Anterior cingulate cortex (tissue), 58 donors: ENCODE measurements at regions not wholly inside any gene's neighbourhood (a gene's known extent, or its start where the extent isn't known, plus 50 kb on each side); places are given as distances from the start of the nearest gene placed in this dataset.
"Not testable (repeated sequence)": the region's sequence is repeated elsewhere in the genome, so short reads cannot be mapped to it uniquely, and the experiment has no call there.

Source experiments
- DNase-seq, 58 donors: peaks; one replicate each; lab custom pipeline; 2025; lab: John Stamatoyannopoulos, UW

DNA sequence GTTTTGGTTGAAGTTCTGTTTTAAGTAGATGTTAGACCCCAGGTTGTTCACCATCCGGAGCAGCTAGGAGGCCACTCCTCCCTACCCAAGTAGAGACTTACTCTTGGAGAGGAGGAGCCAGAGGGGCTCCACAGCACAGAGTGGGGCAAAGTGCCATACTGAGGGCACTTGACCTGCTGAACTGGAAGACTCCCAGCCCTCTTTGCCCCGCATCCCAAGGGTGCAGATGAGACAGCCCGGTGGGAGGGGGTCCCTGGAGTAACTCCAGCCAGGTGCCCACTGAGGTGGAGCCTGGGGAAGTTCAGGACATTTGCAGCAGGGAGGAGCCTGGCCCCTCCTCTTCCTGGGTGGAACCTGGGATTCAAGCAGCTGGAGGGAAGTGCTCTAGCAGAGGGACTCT, 102.1 kb upstream of the GPR6 start:
- DNase-seq: no peak

DNA sequence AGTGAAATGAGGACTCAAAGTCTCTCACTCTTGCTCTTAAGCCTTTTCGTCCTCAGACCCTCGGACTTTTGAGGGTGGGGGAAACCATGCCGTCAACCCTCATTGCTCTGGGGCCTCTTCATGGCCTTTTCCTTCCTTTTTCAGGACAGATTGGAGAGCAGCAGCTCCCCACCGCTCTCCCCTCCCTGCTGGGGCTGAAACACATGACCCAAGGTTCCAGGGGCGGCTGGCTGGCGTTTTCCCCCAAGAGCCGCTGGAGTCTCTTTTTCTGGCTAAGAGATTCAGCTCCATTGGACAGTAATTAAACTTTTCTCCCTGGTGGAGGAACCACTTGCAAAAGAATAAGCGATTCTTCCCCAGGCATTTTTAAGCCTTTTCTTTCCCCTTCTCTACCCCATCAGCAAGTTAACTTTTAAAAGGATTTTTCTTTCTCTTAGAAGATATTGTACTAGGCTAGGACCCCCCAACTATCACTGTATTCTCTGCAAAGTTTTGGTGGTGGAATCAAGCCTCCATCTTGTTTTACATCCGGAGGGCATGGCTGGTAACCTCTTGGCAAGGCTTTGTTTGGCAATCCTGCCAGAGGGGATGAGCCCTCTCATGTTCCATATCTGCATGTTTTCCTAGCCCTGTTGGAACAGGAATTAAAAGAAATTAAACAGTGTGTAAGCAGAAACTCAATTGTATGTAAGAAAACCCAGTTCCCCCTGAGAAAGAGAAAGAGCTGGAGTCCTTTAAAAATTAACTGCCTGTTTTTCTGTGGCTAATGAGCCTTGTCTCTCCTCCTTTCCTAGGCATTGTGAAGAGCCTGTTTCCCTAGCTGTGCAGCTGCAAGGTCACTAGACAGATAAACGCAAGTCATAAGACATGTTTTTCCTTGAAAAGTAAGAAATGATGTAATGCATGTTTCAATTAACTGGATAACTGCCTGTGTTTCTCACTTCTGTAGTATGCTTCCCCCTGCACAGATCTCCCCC, 100.8 kb upstream of the GPR6 start:
- no peak for DNase-seq

DNA sequence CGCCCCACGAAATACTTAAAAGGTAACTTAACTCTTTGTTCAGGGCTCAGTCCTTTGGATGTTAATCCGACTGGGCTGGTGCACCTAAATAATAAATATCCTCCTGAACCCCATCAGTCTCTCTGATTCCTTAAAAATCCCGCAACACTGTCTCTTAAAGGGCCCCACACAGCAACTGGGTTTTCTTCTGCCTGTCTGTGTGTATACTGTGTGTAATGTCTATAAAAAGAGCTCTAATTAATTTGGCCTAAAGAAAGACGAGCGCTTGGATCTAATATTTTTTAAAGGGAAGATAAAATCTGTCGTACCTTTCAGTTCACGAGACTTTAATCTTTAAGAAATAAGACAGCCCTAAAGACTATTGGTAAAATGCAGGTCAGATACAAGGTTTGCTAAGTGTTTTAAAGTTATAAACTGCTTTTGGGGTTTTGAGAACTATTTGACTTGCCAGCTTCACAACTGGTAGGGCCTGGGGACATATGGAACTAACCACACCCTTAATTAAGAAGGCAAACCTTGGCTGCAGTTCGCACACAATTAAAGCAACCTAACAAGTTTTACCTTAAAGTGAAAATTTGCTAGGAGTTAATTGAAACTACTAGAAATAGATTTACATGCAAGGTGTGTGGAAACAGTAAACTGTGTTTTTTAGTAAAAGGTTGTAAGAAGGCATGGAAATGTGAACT, 100.0 kb upstream of the GPR6 start:
- DNase-seq: not testable (repeated sequence)

GRCh38 chr6:109879081-109879480, 99.0 kb upstream of the GPR6 start:
- not testable (repeated sequence) for DNase-seq

DNA sequence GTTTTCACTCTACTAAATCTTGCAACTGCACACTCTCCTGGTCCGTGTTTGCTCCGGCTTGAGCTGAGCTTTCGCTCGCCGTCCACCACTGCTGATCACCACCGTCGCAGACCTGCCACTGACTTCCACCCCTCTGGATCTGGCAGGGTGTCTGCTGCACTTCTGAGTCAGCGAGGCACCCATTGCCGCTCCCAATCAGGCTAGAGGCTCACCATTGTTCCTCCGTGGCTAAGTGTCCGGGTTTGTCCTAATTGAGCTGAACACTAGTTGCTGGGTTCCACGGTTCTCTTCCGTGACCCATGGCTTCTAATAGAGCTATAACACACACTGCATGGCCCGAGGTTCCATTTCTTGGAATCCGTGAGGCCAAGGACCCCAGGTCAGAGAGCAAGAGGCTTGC, 98.6 kb upstream of the GPR6 start:
- DNase-seq: no peak

DNA sequence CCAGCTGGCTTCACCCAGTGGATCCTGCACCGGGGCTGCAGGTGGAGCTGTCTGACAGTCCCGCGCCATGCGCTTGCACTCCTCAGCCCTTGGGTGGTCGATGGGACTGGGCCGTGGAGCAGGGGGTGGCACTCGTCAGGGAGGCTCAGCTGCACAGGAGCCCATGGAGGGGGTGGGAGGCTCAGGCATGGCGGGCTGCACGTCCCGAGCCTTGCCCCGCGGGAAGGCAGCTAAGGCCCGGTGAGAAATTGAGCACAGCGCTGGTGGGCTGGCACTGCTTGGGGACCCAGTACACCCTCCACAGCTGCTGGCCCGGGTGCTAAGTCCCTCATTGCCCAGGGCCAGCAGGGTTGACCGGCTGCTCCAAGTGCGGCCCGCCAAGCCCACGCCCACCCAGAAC, 97.0 kb upstream of the GPR6 start:
- not testable (repeated sequence) for DNase-seq

- DNase-seq: not testable (repeated sequence)
Measured at GRCh38 chr6:109881953-109882490, 96.1 kb upstream of the GPR6 start.

- DNase-seq: no peak
Measured at GRCh38 chr6:109891924-109892323, 86.2 kb upstream of the GPR6 start.

GRCh38 chr6:109892451-109893435, 85.4 kb upstream of the GPR6 start:
- DNase-seq: no peak

GRCh38 chr6:109893606-109894005, 84.5 kb upstream of the GPR6 start:
- DNase-seq: no peak

DNA sequence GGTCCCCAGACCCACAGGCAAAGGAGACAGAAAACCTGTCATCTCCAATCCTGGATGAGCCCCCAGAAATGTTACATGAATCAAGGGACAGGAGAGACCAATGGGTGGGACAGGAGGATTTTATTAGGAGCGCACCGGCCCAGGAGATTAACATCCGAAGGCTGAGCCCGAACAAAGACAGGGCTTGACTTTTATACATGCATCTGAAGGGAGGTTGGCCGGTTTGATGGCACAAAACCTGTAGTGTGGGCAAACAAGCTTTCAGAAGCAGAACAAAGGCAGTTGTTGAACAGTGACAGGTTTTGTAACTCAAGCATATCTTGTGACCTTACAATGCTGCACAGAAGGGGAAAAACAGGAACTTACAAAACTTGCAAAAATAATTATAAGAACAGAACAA, 83.9 kb upstream of the GPR6 start:
- DNase-seq: no peak

DNA sequence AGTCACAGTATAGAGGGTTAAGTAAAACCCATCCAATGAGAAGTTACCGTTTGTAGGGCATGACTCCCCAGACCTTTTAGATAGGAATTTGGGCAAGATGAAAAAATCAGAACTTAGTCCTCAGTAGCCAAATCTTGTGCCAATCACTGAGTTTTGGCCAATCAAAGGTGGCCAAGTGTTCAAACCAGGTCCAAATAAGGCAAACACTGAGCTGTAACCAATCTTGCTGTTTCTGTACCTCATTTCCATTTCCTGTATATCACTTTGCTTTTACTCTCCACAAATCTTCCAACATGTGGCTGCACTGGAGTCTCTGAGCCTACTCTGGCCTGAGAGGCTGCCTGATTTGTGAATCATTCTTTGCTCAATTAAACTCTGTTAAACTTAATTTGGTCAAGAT, 81.8 kb upstream of the GPR6 start:
- no peak for DNase-seq

DNA sequence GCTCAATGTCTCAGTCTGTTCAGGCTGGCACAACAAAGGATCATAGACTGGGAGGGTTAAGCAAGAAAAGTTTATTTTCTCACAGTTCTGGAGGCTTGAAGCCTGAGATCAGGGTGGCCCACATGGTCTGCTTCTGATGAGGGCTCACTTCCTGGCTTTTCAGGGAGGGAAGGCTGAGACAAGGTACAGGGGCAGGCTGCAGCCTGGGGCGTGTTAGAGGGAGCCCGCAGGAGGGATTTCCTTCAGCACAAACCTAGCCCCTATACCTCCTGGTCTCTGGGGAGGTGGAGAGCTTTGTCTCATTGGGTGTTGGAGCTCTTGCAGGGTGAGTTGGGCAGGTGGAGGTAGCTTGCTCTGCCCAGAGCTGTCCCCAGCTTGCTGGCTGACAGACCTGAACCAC, 81.1 kb upstream of the GPR6 start:
- no peak for DNase-seq

DNA sequence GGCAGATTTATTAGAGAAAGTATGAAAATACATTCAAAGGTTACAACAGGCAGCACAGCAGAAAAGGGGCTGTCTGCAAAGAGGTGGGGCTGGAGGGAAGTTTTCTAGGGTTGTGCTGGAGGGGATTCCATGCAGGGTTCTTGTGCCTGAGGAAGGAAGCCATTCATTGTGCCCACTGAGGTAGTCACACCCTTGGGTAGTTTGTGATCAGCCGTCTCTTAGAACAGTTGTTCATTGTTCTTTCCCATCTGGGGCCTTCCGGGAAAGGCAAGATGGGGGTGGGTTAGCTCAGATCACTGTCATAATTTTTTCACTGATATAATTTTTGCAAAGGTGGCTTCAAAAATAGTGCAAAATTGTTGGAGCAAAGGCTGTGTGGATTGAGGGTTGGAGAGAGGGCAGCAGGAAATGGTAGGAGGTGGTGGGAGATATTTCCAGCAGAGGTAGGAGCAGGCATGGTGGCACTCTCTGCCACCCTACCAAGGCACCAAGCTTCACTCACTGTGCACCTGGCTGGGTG, 80.5 kb upstream of the GPR6 start:
- DNase-seq: peak in 1 of 58 donors; percentile 1

DNA sequence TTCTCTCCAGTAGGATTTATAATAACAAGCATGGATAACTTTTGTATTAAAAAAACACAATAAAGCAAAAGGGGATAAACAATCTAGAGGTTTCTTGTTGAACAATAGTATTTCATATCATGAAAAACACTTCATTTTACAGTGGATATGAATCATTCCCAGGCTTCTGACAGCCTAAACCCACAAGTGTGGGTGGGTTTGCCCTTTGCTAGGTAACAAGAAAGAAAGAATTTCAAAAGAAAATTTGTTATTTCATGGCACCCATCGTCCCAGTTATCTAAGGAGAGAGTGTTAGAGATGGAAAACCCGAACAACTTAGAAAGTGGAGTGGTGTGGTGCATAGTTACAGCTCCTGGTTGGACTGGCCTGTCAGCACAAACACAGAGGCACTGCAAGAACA, 76.1 kb upstream of the GPR6 start:
- no peak for DNase-seq

DNA sequence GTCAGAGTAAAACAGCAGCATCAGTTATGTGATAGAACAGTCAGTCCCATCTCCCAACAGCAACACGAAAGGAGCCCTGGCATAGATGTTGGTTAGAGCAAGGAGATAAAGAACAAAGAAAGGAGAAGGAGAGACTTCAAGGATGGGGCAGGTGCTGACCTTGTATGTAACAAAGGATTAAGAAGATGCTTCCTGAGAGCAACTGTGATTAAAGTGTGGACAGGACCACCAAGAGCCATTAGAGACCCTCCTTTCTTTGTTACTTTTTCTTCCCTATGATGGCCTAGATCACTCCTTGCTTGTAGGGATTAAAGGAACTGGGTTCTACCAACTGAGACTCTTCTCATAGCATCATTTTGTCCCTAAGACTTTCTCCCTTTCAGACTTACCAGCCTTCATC, 75.2 kb upstream of the GPR6 start:
- no peak for DNase-seq

- DNase-seq: no peak
Measured at GRCh38 chr6:109910571-109910970, 67.5 kb upstream of the GPR6 start.

- no peak for DNase-seq
Measured at GRCh38 chr6:109912118-109912517, 66.0 kb upstream of the GPR6 start.

DNA sequence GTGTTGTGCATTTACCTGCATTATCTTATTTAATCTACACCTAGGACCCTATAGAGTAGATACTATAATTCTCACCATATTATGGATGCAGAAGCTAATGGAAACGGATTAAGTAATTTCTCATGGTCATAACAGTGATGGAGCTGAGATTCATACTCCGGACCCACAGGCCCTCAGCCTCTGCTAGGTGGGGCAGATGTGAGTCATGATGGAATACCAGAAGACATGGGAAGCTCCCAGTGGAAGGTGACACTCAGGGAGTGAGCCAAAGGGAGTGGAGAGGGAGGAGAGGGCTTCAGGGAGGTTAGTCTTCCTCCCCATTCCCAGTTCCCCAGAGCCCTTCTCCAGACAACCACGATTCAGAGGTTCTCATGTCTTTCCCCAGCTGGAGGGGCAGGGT, 65.2 kb upstream of the GPR6 start:
- DNase-seq: no peak

DNA sequence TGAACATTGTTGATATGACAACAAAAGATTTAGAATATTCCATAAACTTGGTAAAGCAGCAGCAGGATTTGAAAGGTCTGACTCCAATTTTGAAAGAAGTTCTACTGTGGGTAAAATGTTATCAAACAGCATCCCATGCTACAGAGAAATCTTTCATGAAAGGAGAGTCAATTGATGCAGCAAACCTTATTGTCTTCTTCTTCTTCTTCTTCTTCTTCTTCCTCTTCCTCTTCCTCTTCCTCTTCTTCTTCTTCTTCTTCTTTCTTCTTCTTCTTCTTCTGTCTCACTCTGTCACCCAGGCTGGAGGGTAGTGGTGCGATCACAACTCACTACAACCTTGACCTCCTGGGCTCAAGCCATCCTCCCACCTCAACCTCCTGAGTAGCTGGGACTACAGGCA, 62.4 kb upstream of the GPR6 start:
- DNase-seq: not testable (repeated sequence)
